ENCODE measurements at regions not wholly inside any gene's neighbourhood (a gene's known extent, or its start where the extent isn't known, plus 50 kb on each side); places are given as distances from the start of the nearest gene placed in this dataset.

DNA sequence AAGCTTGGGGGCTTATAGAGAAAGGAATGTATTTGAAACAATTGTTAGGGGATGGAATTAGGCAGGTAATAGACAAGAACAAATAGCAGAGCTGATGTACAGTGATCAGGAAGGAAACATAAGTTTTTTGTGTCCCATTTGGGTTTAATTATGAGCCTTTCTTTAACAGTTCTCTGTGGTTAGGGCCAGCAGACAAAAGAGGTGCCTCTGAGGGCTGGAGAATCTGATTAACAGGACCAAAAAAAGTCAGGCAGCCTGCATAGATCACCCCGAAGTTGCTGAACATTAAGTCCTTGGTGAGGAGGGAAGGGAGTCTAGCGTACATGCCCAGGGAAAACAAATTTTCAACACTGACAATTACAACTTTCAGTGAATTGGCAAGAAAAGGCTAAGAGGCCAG, 88.6 kb upstream of the SPRED1 start:
- TF ChIP-seq, protein P1, sequence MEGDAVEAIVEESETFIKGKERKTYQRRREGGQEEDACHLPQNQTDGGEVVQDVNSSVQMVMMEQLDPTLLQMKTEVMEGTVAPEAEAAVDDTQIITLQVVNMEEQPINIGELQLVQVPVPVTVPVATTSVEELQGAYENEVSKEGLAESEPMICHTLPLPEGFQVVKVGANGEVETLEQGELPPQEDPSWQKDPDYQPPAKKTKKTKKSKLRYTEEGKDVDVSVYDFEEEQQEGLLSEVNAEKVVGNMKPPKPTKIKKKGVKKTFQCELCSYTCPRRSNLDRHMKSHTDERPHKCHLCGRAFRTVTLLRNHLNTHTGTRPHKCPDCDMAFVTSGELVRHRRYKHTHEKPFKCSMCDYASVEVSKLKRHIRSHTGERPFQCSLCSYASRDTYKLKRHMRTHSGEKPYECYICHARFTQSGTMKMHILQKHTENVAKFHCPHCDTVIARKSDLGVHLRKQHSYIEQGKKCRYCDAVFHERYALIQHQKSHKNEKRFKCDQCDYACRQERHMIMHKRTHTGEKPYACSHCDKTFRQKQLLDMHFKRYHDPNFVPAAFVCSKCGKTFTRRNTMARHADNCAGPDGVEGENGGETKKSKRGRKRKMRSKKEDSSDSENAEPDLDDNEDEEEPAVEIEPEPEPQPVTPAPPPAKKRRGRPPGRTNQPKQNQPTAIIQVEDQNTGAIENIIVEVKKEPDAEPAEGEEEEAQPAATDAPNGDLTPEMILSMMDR (IDR thresholded peaks at IDR 0.05), result no peak
- no peak for TF ChIP-seq POLR2AphosphoS5 (IDR thresholded peaks at IDR 0.05)
- no peak for TF ChIP-seq POLR2A (IDR thresholded peaks at IDR 0.05)
